CMK (cell line): ENCODE measurements at regions not wholly inside any gene's neighbourhood (a gene's known extent, or its start where the extent isn't known, plus 50 kb on each side); places are given as distances from the start of the nearest gene placed in this dataset.

ENCODE experiments used
- DNase-seq: peaks from one replicate; pipeline ENCODE4 v3.0.0-alpha.2; 2010; ENCODE audit warnings: low read depth

DNA sequence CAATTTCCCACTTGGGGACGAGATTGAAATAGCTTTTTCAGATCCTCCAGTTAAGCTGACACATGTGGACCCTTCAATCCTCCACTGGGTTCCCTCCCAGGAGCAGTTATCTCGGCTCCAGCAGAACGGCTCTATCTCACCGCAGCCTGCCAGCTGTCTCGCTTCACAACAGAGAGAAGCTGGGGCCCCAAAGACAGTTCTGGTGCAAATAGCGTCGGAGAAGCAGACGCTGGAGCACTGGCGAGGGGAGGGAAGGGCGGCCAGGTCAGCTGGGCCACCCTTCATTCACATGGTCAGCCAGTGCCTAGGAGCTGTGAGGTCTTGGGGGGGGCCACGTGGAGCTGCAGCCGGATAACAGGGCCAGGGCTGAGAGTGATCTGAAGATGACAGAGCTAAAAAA lies 141.3 kb upstream of the SDK2 start:
- no peak for DNase-seq

DNA sequence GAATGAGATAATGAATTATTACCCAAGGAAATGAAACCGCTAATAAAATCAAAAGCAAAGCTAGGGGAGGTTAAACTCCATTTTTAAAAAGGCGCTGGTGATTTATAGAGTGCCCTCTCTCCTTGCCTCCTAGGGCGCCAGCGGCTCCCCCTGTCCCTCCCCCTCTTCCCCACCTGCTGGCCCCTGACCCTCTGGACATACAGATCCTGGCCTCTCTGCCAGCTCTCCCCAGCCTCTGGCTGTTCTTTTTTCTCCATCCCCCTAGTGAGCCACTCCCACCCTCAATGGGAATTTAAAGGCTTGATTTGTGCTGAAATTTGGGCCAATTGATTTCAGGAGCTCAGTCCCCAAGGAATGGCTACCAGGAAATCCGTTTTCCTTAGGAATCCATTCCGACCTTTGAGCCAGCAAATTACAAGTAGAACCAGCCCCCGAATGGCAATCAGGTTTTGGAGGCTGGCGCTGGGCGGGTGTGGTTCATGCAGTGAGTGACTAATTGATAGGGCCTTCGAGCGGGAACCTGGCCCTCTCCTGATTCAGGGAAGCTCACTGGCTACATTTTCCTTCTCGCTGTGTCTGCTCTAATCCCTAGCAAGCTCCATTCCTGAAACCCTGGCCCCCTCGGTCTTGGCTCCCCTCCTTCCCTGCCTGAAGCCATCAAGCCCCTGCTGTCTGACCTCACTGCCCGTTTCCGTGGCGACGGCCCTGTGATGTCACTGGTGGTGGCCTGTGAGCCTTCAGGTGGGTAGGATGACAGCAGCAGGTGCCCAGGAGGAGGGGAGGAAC lies 141.9 kb upstream of the SDK2 start:
- DNase-seq: no peak

DNA sequence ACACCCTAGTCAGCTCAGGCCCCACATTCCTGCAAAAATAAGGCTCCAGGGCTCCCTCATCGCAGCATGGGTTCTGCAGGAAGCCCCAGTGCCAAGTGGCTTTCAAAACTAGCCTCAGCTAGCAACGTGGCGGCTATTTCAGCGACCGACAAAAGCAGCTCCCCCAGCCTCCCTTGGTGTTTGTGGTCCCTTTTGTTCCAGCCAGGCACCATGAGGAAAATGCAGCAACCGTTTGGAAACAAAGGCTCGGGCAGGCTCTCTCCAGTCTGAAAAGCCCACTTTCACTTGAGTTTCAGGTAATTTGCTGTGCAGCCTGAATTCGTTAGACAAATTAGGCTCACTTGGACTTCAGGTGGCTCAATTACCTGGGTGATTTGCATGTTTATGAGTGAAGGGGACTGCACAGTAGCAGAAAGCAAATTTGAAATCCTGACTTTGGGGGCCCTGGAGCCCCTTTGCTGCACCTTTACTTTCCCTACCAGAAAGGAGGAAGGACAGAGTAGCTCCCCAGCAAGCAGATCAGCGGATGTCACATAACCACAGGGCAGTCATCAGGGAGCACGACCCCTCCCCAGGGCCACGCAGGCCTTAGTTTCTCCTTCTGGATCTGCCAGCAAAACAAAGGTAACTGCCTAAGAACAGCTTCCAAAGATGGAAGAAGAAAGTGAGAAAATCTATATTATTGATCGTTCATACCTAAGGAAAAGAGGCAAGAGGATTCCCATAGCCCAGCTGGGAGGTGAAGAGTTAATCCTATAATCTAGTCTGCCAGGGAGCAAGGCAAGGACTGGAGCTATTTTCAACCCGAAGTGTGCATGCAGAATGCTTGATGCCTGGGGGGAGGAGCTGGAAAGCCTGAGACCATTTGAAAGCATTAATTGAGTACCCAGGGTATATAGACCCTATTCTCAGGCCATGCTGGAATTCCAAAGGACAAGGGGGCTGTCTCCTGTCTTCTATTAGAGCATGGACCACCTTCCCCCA lies 143.1 kb upstream of the SDK2 start:
- DNase-seq: no peak

DNA sequence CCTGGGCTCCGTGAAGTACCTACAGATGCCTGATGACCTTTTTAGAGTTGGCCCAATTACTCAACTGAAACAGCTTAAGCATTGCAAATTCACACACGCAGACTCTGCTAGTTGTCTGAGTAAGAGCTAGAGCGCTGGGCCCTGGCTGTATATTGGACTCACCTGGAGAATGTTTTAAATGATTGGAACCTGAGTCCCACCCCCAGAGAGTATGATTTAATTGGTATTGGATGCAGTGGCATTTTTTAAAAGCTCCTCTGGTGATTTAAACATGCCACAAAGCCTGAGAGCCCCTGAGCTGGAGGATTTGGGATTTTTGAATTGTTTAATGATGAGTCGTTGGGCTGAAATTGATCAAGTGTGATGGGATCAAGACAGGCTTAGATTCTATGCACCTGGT lies 143.9 kb upstream of the SDK2 start:
- no peak for DNase-seq

DNA sequence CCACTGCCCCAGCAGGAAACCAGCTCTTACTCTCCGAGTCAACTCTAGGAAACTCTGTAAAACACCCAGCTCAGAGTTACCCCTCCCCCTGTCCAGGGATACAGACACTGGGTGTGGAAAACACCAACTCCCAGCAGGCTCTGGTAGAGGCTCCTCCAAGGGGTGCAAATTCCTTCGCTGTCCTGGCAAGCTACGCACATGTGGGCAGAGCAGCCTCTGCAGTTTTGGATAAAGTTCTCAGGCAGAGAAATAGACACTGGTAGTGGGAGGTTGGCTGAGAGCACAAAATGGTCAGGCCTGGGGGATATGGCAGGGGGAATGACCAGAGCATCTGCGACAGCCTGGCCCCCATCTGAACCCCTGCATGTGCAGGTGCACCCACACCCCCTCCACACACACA lies 146.9 kb upstream of the SDK2 start:
- DNase-seq: no peak

DNA sequence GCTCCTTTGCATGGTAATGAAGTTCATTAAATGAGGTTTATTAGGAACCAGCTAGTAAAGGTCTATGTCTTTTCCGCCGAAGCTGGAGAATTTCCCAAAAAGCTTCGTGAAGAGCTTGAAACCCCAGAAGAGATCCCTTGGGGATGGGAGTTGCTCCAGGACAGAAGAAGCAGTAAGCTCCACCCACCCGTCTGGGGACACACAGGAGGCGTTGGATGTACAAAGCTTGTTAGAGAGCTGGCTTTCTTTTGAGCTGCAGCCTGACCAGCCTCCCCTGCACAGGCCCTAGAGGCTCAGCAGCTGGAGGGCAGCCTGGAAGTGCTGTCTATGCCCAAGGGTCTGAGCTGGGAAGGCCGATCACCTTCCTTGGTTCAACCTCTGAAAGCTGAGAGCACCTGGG lies 147.4 kb upstream of the SDK2 start:
- no peak for DNase-seq

DNA sequence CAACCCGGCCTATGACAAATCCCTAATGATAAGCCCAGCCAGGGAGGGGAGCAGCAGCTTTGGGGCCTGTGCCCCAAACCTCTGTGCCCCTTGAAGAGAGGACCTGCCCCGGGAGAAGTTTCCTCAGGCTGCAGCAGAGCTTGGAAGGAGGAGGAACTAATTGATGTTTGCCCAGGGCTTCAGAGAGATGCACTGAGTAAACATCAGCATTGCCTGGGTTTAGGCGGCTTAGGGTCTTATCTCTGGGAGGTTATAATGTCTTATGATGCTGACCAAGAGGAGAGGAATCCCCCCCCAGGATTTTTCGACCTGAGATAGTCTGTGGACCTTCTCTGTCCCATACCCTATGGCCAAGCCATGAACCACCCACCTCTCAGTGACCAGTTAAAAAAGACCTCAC lies 148.7 kb upstream of the SDK2 start:
- DNase-seq: no peak

DNA sequence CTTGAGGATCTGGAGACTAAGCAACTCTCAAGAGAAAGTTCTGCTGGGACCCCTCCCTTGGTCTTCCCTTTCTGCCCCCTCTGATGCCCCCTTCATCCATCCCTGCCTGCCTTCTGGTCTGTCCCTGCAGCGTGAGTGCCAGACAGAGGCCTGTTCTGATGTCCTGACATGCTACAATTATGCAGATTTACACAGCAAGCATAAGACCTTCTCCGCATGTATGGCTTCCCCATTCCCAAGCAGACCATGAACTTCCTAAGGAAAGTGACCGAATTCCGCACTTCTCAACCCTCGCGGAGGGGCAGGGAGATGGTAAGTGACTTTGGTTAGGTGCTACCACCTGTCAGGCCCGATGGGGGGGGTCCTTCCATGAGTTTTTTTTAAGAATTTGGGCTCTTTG lies 150.1 kb upstream of the SDK2 start:
- no peak for DNase-seq

DNA sequence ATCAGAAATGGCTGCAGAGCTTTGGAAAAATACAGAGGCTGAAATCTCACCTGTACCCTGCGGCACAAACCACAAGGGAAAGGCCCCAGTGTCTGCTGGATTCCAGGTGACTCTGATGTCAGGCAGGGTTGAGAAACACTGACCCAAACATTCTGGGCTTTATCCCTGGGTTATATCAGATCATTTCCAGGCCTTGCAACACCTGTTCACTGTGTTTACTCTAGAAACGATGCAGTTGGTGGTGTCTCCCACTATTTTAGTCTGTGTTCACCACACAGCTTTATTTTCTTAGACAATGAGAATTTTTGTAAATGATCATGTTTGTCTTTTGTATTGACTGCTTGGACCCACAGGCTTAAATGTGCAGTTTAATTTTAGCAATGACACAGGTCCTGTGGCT lies 151.5 kb upstream of the SDK2 start:
- DNase-seq: no peak

DNA sequence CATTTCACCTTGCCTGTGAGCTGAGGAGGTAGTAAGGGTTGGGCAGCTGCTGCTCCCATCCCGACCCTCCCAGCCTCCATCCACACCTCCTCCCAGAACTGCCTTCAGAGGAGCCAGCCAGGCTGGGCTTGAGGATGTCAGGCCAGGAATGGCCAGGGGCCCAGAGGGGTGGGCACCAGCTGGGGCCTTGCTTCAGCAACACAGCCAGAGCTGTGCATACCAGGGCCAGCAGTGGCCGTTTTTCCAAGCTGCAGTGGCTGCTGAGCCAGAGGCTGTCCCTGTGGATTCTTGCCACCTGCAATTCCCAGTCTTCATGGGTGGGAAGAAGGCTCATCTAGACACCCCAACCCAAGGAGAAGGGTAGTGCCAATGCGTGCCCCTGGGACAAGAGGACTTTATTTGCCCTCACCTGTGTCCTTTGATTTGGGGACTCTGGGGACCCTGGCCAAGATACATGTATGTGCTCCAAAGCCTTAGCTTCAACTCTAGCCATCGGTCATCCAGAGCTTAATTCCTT lies 153.4 kb upstream of the SDK2 start:
- no peak for DNase-seq

DNA sequence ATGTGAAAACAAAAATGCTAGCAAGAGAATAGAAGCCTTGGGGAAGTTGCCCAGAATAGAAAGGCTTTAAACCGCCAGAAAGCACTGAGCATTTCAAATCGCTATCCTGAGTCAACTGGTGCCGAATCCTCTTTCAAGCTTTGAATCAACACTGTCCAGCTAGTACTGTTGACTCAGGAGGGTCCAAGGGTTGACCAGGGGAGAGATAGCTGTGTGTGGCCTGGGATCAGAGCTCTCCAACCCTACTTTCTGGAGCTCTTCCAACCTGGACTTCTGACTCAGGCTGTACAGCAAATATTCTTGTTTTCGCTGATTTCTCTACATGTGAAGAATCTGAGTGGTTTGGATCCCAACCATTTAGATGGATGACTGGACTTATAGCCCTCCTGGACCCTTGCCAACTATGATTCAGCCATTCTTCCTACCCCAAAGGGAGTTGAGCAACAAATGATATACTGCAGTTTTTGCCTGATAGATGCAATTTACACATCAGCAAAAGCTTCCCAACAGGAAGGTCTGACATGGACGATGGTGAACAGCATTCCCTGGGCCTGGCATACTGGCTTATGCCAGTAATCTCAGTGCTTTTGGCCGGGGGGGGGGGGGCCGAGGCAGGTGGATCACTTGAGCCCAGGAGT lies 154.0 kb upstream of the SDK2 start:
- DNase-seq: no peak

DNA sequence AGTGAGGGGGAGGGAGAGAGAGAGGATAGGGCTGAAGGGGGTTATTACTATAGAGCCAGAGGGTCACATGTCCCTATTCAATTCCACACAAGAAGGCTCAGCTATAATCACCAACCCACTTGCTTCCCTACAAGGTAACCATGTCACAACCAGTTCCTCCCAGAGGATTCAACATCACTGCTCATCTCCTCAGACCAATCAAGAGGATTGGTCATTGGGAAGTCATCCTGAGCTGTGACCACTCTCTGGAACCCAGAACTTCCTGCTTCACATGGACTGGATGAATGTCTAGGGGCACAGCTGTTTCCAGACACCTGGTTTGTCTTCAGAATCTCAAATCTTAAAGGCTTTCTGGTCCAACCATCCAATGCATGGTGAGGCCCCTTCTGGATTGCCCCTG lies 154.9 kb upstream of the SDK2 start:
- DNase-seq: no peak

DNA sequence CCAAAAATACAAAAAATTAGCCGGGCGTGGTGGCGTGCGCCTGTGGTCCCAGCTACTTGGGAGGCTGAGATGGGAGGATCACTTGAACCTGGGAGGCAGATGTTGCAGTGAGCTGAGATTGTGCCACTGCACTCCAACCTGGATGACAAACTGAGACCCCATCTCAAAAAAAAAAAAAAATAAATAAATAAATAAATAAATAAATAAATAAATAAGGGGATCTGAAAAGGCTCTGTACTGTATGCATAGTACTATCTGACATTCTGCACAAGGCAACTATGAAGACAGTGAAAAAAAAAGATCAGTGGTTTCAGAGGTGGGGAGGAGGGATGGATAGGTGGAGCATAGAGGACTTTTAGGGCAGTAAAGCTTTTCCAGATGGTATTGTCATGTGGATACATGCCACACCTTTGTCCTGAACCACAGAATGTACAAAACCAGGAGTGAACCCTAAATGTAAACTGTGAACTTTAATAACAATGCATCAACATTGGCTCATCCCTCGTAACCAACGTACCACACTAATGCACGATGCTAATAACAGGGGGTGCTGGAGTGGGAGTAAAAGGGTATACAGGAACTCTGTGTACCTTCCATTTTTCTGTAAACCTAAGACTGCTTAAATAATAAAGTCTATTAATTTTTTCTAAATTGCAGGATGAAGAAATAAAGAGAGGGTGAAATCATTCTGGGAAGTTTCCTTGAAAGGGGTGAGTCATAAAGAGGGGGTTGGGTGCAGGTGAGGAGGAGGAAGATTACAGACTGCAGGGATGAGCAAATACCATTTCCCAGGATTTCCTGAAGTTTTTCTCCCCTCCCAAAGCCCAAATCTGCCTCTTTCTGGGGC lies 155.8 kb upstream of the SDK2 start:
- DNase-seq: no peak

DNA sequence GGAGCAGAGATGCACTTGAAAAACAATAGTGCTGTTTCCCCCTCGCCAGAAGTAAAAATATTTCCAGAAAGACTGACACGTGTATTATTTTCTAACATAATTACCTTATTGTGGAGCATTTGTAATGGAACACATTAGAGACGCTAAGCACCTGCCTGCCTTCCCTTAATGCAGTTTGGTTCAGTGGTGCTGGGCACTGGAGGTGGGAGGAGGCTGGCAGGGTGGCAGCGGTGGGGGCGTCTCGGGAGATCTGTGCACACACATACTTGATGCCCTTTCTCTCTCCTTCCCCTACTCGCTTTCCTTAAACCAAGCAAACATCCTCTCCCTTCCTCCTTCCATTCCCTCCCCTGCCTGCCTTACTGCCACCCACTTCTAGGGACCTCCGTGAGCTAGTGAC lies 156.6 kb upstream of the SDK2 start:
- DNase-seq: no peak

DNA sequence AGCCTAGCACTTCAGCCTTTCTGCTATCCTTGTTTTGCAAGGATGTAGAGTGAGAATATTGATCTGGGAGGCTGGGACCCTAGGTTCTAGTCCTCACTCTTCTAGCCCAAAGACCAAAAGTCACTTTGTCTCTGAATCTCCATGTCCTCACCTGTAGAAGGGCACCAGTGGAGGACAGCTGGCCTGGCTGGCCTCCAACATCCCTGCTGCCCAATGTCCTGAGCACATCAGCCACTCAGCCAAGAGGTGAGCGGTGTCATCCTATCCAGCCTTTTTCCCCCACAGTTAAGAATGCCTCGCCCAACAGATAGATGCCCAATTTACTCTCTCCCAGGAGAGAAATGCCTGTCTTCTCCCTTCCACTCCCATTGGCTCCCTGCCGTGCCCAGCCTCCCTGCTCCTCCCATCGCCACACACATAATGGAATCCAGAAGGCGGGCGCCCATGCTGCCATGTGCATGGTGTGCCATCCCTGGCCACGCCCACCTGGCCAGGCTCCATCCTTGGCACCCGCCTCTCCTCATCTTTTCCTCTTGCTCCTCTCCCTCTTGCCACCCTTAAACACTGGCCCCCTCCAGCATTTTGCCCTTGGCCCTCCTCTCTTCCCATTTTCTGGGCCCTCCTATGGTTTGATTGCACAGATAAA lies 157.3 kb upstream of the SDK2 start:
- no peak for DNase-seq

DNA sequence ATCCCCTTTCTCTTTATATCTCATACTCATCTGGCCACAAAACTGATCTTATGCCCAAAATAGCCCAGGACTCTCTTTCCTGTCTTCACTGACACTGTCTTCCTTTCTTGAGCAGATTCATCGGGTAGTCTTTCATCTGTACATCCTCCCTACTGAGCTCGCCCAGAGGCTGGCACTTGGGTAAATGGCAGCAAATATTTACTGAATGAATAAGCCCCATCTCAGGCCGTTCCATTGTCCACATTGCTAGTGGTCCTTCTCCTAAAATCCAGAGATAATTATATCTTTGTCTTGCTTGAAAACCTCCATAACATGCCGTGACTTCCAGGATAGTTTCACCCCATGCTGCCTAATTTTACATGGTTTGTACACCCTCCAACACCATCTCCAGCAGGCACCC lies 158.1 kb upstream of the SDK2 start:
- DNase-seq: no peak

DNA sequence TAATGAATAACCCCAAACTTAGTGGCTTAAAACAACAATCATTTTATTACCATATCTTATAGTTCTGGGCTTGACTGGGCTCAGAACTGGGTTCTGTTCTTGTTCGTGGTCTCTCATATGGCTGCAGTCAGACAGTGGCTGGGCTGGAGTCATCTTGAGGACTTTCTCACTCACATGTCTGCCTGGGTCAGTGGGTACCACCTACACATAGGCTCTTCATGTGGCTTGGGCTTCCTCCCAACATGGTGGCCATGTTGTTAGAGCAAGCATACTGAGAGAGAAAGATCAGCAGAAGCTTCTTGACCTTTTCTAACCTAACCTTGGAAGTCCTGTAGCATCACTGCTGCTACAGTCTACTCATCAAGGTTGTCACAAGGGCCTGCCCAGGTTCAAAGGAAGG lies 158.6 kb upstream of the SDK2 start:
- no peak for DNase-seq

DNA sequence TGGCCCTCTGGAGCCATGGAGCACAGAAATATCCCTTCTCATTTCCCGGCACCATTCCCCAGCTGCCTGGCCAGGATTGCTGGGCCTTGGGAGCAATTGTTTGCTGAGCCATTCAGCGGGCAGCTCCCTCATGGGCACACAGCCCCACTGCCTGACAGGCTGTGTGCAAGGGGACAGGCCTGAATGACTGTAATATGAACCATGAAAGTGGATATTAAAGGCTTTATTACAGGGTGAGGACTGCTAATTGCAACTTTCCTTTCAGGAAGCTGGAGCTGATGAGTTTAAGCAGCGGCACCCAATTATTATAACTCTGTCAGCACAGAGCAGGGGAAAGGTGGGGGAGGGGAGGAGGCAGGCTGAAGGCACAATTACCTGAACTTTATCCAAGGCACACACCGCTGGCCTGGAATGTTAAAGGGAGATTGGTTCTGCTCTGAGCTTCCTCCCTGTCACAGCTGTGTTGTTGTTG lies 159.8 kb upstream of the SDK2 start:
- DNase-seq: no peak

DNA sequence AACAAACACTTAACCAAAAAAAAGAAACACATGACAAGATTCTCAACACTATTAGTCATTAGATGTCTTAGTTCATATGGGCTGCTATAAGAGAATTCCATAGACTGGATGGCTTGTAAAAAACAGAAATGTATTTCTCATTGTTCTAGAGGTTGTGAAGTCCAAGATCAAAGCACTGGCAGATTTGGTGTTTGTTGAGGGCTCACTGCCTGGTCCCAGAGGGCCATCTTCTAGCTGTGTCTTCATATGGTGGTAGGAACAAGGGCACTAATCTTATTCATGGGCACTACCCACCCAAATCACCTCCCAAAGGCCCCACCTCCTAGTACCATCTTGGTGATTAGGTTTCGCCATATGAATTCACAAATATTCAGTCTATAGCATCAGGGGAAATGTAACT lies 162.5 kb upstream of the SDK2 start:
- no peak for DNase-seq

DNA sequence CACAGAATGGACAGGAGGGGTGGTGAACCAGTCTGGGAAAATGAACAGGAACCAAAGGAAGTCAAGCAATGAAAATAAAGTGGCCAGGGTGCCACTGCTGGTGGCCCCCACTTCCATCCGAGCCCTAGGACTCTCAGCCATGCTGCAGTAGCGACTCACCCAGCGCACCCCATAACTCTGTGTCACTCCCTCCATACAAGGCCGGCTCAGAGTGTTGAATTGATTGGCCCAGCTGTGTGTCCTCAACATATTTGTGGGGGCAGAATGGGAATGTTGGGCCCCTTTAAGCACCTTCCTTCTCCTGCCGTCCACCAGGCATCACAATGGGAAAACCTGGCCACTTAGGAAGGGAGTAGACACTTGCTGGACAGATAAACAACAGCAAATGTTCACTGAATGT lies 169.0 kb upstream of the SDK2 start:
- no peak for DNase-seq

DNA sequence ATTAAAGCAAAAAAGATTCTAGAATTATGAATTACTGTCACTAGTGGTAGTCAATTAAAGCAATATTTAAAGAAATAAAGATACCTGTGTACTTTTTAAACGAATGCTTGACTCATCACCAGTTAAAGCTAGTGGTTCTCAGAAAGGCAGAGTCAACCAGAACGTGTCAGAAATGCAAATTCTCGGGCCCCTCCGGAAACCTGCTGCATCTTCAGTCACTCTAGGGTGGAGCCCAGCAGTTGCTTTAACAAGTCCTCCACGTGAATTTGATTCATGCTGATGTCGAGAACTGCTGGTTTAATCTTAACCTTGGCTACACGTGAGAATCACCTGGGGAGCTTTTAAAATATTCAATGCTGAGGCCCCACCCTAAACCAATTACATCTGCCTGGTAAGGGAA lies 169.8 kb upstream of the SDK2 start:
- DNase-seq: no peak
